K562 (cell line): ENCODE measurements at regions not wholly inside any gene's neighbourhood (a gene's known extent, or its start where the extent isn't known, plus 50 kb on each side); places are given as distances from the start of the nearest gene placed in this dataset.

Source experiments
- ATAC-seq: fragments of 200-7000 bp; cut with Tn5 transposase; 3 replicates; pipeline ENCODE4 v1.9.1; 2020; ENCODE audit warnings: moderate library complexity
- BruUV-seq: library from RNA; stranded (reverse); fragments of 400-500 nt; replicated peaks from 2 replicates; lab custom pipeline; 2021; lab: Mats Ljungman, UMichigan
- CTCF ChIA-PET: fragments of 300-600 bp; formaldehyde crosslinking; extraction: SDS; loops from one replicate; lab custom pipeline; 2021; ENCODE audit warnings: low intra/inter-chr PET ratio; lab: Yijun Ruan, JAX
- POLR2A ChIA-PET: fragments of 300-600, 350-650 bp; sonication (Branson Sonifier 250); formaldehyde crosslinking; extraction: SDS; loops from one replicate; lab custom pipeline; 2021; ENCODE audit warnings: antibody characterized with exemption, inconsistent platforms; lab: Yijun Ruan, JAX
- DNase-seq, 4 experiments: peaks; one replicate each; pipeline versions ENCODE4 v3.0.0 to v3.0.0-alpha.2; 2011 to 2018; ENCODE audit warnings: low spot score in 3 of 4, mixed read lengths in 3 of 4; ENCODE audit errors: extremely low read depth in 1 of 4
- FAIRE-seq: peaks from 2 replicates; lab custom pipeline; 2011; peaks lifted over from hg19 to GRCh38; lab: Jason Lieb, UNC
- H2AFZ ChIP-seq: 2 replicates; pipeline ENCODE4 v1.6.0; 2011; ENCODE audit warnings: low read depth, low read length, control low read depth, inconsistent platforms
- H3K27ac ChIP-seq: fragments of 200-600 bp; 3 replicates; pipeline ENCODE4 v1.8.0; 2011; ENCODE audit warnings: low read depth, mild to moderate bottlenecking, control low read depth, inconsistent platforms, low read length, moderate library complexity, mixed read lengths; ENCODE audit errors: extremely low read depth
- H3K27me3 ChIP-seq, 2 experiments: fragments of 300-600 bp in 1 of 2; 2 replicates in 1 of 2; 3 replicates in 1 of 2; pipeline versions ENCODE4 v1.6.0 to v1.8.0; 2011; ENCODE audit warnings: inconsistent platforms in 2 of 2, low read length in 2 of 2, mild to moderate bottlenecking in 1 of 2, mixed read lengths in 1 of 2, moderate library complexity in 1 of 2; ENCODE audit not compliant: control insufficient read depth in 2 of 2, insufficient read depth in 2 of 2
- H3K36me3 ChIP-seq: fragments of 300-600 bp; 3 replicates; pipeline ENCODE4 v1.8.0; 2011; ENCODE audit warnings: mild to moderate bottlenecking, low read length, inconsistent platforms; ENCODE audit not compliant: control insufficient read depth, insufficient read depth
- H3K4me1 ChIP-seq, 2 experiments: fragments of 200-600 bp in 1 of 2; replicated peaks in 1 of 2; 2 replicates in 1 of 2; 3 replicates in 1 of 2; pipeline versions ENCODE4 v1.5.1 to v1.8.0; 2011; ENCODE audit warnings: inconsistent platforms in 2 of 2, low read length in 2 of 2, mild to moderate bottlenecking in 1 of 2, mixed read lengths in 1 of 2, moderate library complexity in 1 of 2; ENCODE audit not compliant: control insufficient read depth in 2 of 2, insufficient read depth in 2 of 2
- H3K4me2 ChIP-seq: 2 replicates; pipeline ENCODE4 v1.6.1; 2011; ENCODE audit warnings: low read length, control low read depth, inconsistent platforms, mixed read lengths; ENCODE audit not compliant: insufficient read depth
- H3K4me3 ChIP-seq: fragments of 200-600 bp; sonication (generic), shearing (Covaris generic); 2 replicates; pipeline ENCODE4 v1.5.1; 2016; ENCODE audit warnings: control low read depth, inconsistent platforms
- H3K79me2 ChIP-seq: fragments of 200-600 bp; 3 replicates; pipeline ENCODE4 v1.8.0; 2011; ENCODE audit warnings: low read length, inconsistent platforms; ENCODE audit not compliant: control insufficient read depth, insufficient read depth
- H3K9ac ChIP-seq, 2 experiments: 2 replicates each; pipeline versions ENCODE4 v1.6.0 to v1.6.1; 2011; ENCODE audit warnings: low read depth in 2 of 2, low read length in 2 of 2, control low read depth in 1 of 2, inconsistent platforms in 1 of 2, mild to moderate bottlenecking in 1 of 2, mixed read lengths in 1 of 2; ENCODE audit not compliant: insufficient read depth in 1 of 2
- H3K9me1 ChIP-seq: one replicate; pipeline ENCODE4 v1.6.0; 2011; ENCODE audit warnings: inconsistent platforms, mild to moderate bottlenecking, low read length, moderate library complexity; ENCODE audit not compliant: control insufficient read depth, insufficient read depth
- H3K9me3 ChIP-seq: replicated peaks from 2 replicates; pipeline ENCODE4 v1.5.1; 2011; ENCODE audit warnings: low read depth, low read length, inconsistent platforms; ENCODE audit not compliant: control insufficient read depth, insufficient read depth
- H4K20me1 ChIP-seq: replicated peaks from 2 replicates; pipeline ENCODE4 v1.6.1; 2011; ENCODE audit warnings: low read length, inconsistent platforms, mixed read lengths; ENCODE audit not compliant: control insufficient read depth, insufficient read depth
- BCOR ChIP-seq: fragments of 450-650 bp; IDR thresholded peaks from 2 replicates; pipeline ENCODE4 v1.6.1; 2016
- ELF4 ChIP-seq: fragments of 450-650 bp; formaldehyde crosslinking; IDR thresholded peaks from 2 replicates; pipeline ENCODE4 v1.4.0; 2022; ENCODE audit warnings: missing genetic modification characterization
- GTF2E2 ChIP-seq: fragments of 200-800 bp; sonication (Bioruptor generic); IDR thresholded peaks from 2 replicates; pipeline ENCODE4 v1.6.1; 2016; ENCODE audit warnings: missing genetic modification characterization, missing compliant biosample characterization
- HIVEP1 ChIP-seq: fragments of 250-450 bp; sonication (Bioruptor Pico); IDR thresholded peaks from 2 replicates; pipeline ENCODE4 v1.4.0; 2020; ENCODE audit warnings: mild to moderate bottlenecking
- KAT2B ChIP-seq: IDR thresholded peaks from one replicate; pipeline ENCODE4 v1.6.1; 2012; ENCODE audit warnings: low read depth, mild to moderate bottlenecking, control low read depth, inconsistent platforms, low read length, moderate library complexity
- KHSRP ChIP-seq: fragments of 450-650 bp; IDR thresholded peaks from 2 replicates; pipeline ENCODE4 v1.6.1; 2017
- MEIS2 ChIP-seq: fragments of 450-650 bp; IDR thresholded peaks from 2 replicates; pipeline ENCODE4 v1.6.1; 2014; ENCODE audit warnings: mild to moderate bottlenecking; ENCODE audit not compliant: partially characterized antibody
- MTA2 ChIP-seq: fragments of 450-650 bp; IDR thresholded peaks from 2 replicates; pipeline ENCODE4 v1.6.1; 2016; ENCODE audit warnings: low read depth
- NCOA6 ChIP-seq: fragments of 450-650 bp; IDR thresholded peaks from 2 replicates; pipeline ENCODE4 v1.6.1; 2017; ENCODE audit warnings: mild to moderate bottlenecking
- ZNF124 ChIP-seq: sonication (generic); formaldehyde crosslinking; IDR thresholded peaks from 2 replicates; pipeline ENCODE4 v1.8.1; 2022; ENCODE audit warnings: missing genetic modification reagents
- ZNF217 ChIP-seq: sonication (generic); formaldehyde crosslinking; IDR thresholded peaks from 2 replicates; pipeline ENCODE4 v1.8.0; 2022; ENCODE audit warnings: mild to moderate bottlenecking, missing genetic modification reagents
- ZNF263 ChIP-seq: sonication (generic); formaldehyde crosslinking; IDR thresholded peaks from 2 replicates; pipeline ENCODE4 v1.8.0; 2022; ENCODE audit warnings: mild to moderate bottlenecking, missing genetic modification reagents, borderline replicate concordance
- ZNF696 ChIP-seq: fragments of 250-450 bp; sonication (Bioruptor Pico); conservative IDR thresholded peaks from 2 replicates; pipeline ENCODE4 v1.4.0; 2020; ENCODE audit warnings: mild to moderate bottlenecking, moderate library complexity
- WGBS: fragments of 100-300 bp; shearing (Covaris generic); methylation state at CpG from one replicate; pipeline ENCODE4 v1.1.6; 2016; ENCODE audit warnings: low coverage, mixed read lengths; ENCODE audit not compliant: insufficient coverage; ENCODE audit errors: missing lambda C conversion rate; 5-methylcytosine and 5-hydroxymethylcytosine counted together
- in situ Hi-C: fragments of 300-500 bp; cut with MboI; formaldehyde crosslinking; loops from 4 replicates; pipeline ENCODE4 v1.15.0; 2018; ENCODE audit warnings: inconsistent platforms, mixed read lengths
- intact Hi-C: fragments of 100-400 bp; cut with micrococcal nuclease; formaldehyde crosslinking; loops from 2 replicates; pipeline ENCODE4 v1.14.2; 2022
- TF ChIP-seq, protein P1 (sequence below): fragments of 250-450 bp; sonication (Bioruptor Pico); IDR thresholded peaks from 2 replicates; pipeline ENCODE4 v1.8.0; 2022; ENCODE audit warnings: inconsistent platforms, mild to moderate bottlenecking, moderate library complexity, borderline replicate concordance

DNA sequence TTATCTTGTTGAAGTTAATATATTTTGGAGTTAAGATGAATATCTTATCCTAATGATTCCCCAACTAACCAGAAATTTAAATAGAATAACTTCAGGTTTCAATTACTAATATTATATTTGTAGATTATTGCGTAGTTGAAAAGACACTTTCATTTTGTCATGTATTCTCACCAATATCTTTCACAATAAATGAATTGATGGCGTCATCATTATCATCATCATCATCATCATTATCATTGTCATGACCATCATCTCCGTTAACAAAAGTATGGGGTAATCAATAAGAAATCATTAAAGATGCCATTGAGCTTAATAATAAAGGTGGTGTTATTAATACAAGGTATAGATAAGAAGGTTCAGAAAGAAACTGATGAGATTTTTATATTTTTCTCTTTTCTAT, 768.8 kb upstream of the SLC10A2 start:
- CTCF ChIA-PET: no interaction called here
- H3K4me1 ChIP-seq: no peaks in the 10 kb centered on the region

More for the DNA sequence above, 768.8 kb upstream of the SLC10A2 start:
- Histone ChIP-seq H3K9me3 (no peaks in the 10 kb centered on the region), H2AFZ (no peak overlapping the region), H3K36me3 (no peaks in the 10 kb centered on the region), H3K9me1 (no peaks in the 10 kb centered on the region), H3K4me3 (no peak overlapping the region), H4K20me1 (no peaks in the 10 kb centered on the region), H3K9ac (no peak overlapping the region), H3K27me3 (no peaks in the 10 kb centered on the region), H3K4me2 (no peak overlapping the region), H3K27ac (no peak overlapping the region), H3K79me2 (no peaks in the 10 kb centered on the region)
- FAIRE-seq (no peak), DNase-seq (no peak), ATAC-seq (no peak)
- TF ChIP-seq BCOR: no peak
- no peak for TF ChIP-seq ZNF124 (CRISPR knock-in tag)
- TF ChIP-seq ZNF696 (CRISPR knock-in tag): no peak
- no peak for TF ChIP-seq ELF4 (CRISPR knock-in tag)
- TF ChIP-seq, protein P1, sequence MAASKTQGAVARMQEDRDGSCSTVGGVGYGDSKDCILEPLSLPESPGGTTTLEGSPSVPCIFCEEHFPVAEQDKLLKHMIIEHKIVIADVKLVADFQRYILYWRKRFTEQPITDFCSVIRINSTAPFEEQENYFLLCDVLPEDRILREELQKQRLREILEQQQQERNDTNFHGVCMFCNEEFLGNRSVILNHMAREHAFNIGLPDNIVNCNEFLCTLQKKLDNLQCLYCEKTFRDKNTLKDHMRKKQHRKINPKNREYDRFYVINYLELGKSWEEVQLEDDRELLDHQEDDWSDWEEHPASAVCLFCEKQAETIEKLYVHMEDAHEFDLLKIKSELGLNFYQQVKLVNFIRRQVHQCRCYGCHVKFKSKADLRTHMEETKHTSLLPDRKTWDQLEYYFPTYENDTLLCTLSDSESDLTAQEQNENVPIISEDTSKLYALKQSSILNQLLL (CRISPR knock-in tag): no peak
- TF ChIP-seq GTF2E2 (tag): no peak
- no peak for TF ChIP-seq ZNF263 (CRISPR knock-in tag)
- no peak for TF ChIP-seq NCOA6
- TF ChIP-seq MEIS2: no peak
- no peak for TF ChIP-seq MTA2
- no peak for TF ChIP-seq KHSRP
- no peak for TF ChIP-seq ZNF217
- TF ChIP-seq HIVEP1 (CRISPR knock-in tag): no peak
- TF ChIP-seq KAT2B: no peak
- POLR2A ChIA-PET: no interaction called here
- no TSS peak for BruUV-seq
- 7% methylated on average over 3 of the region's 3 CpGs for WGBS
- in situ Hi-C loops: no loop called here
- intact Hi-C loops: no loop called here
